Trophoblast cell (in vitro differentiated cells and primary cell): ENCODE measurements at regions not wholly inside any gene's neighbourhood (a gene's known extent, or its start where the extent isn't known, plus 50 kb on each side); places are given as distances from the start of the nearest gene placed in this dataset.

Experiments used
- DNase-seq, 2 donors: peaks; one replicate each; pipeline ENCODE4 v3.0.0-alpha.2; 2016
- H2AFZ ChIP-seq: 2 replicates; pipeline ENCODE4 v1.6.1; 2013; ENCODE audit warnings: low read length, moderate library complexity, mild to moderate bottlenecking; ENCODE audit not compliant: insufficient read depth, poor library complexity
- H2AK5ac ChIP-seq: 2 replicates; pipeline ENCODE4 v1.6.1; 2013; ENCODE audit warnings: mild to moderate bottlenecking, low read length
- H2BK120ac ChIP-seq: 2 replicates; pipeline ENCODE4 v1.6.1; 2013; ENCODE audit warnings: low read length, mild to moderate bottlenecking, moderate library complexity; ENCODE audit not compliant: insufficient read depth, poor library complexity
- H2BK12ac ChIP-seq: 2 replicates; pipeline ENCODE4 v1.6.1; 2013; ENCODE audit warnings: mild to moderate bottlenecking, low read length, moderate library complexity
- H2BK5ac ChIP-seq: 2 replicates; pipeline ENCODE4 v1.6.1; 2013; ENCODE audit warnings: low read length, low read depth, moderate library complexity, mild to moderate bottlenecking; ENCODE audit not compliant: poor library complexity
- H3K14ac ChIP-seq: 2 replicates; pipeline ENCODE4 v1.6.1; 2013; ENCODE audit warnings: mild to moderate bottlenecking, low read length
- H3K18ac ChIP-seq: 2 replicates; pipeline ENCODE4 v1.6.1; 2013; ENCODE audit warnings: mild to moderate bottlenecking, low read length
- H3K23ac ChIP-seq: 2 replicates; pipeline ENCODE4 v1.6.1; 2013; ENCODE audit warnings: low read length
- H3K27ac ChIP-seq: 2 replicates; pipeline ENCODE4 v1.5.1; 2013; ENCODE audit warnings: low read depth, mild to moderate bottlenecking, inconsistent platforms, low read length, moderate library complexity
- H3K27me3 ChIP-seq: 2 replicates; pipeline ENCODE4 v1.6.1; 2013; ENCODE audit warnings: inconsistent platforms, mild to moderate bottlenecking, low read length, moderate library complexity; ENCODE audit not compliant: insufficient read depth
- H3K36me3 ChIP-seq, 2 experiments: 1 replicate in 1 of 2; 2 replicates in 1 of 2; pipeline ENCODE4 v1.6.1; 2013; ENCODE audit warnings: low read length in 2 of 2, mild to moderate bottlenecking in 2 of 2, moderate library complexity in 1 of 2; ENCODE audit not compliant: insufficient read depth in 2 of 2, control insufficient read depth in 1 of 2
- H3K4ac ChIP-seq: 2 replicates; pipeline ENCODE4 v1.6.1; 2013; ENCODE audit warnings: low read depth, mild to moderate bottlenecking, low read length, moderate library complexity
- H3K4me1 ChIP-seq, 2 experiments: 1 replicate in 1 of 2; 2 replicates in 1 of 2; pipeline ENCODE4 v1.6.1; 2013; ENCODE audit warnings: low read length in 2 of 2, mild to moderate bottlenecking in 2 of 2, moderate library complexity in 1 of 2; ENCODE audit not compliant: insufficient read depth in 2 of 2, control insufficient read depth in 1 of 2
- H3K4me2 ChIP-seq: 2 replicates; pipeline ENCODE4 v1.6.1; 2013; ENCODE audit warnings: inconsistent platforms, mild to moderate bottlenecking, low read length, moderate library complexity
- H3K4me3 ChIP-seq: 2 replicates; pipeline ENCODE4 v1.5.1; 2013; ENCODE audit warnings: mild to moderate bottlenecking, low read depth, low read length, inconsistent platforms
- H3K79me1 ChIP-seq: one replicate; pipeline ENCODE4 v1.6.1; 2013; ENCODE audit warnings: low read length
- H3K79me2 ChIP-seq: 2 replicates; pipeline ENCODE4 v1.6.1; 2013; ENCODE audit warnings: low read length, mild to moderate bottlenecking; ENCODE audit not compliant: control insufficient read depth, insufficient read depth, poor library complexity
- H3K9ac ChIP-seq: 2 replicates; pipeline ENCODE4 v1.6.1; 2013; ENCODE audit warnings: mild to moderate bottlenecking, low read length
- H3K9me3 ChIP-seq: 2 replicates; pipeline ENCODE4 v1.6.1; 2013; ENCODE audit warnings: low read depth, mild to moderate bottlenecking, control low read depth, inconsistent platforms, low read length; ENCODE audit not compliant: insufficient read depth
- H4K12ac ChIP-seq: 2 replicates; pipeline ENCODE4 v1.6.1; 2013; ENCODE audit warnings: low read depth, mild to moderate bottlenecking, low read length, moderate library complexity
- H4K8ac ChIP-seq: 2 replicates; pipeline ENCODE4 v1.6.1; 2013; ENCODE audit warnings: low read depth, mild to moderate bottlenecking, low read length, moderate library complexity
- H4K91ac ChIP-seq: one replicate; pipeline ENCODE4 v1.6.1; 2013; ENCODE audit warnings: low read depth, mild to moderate bottlenecking, low read length, moderate library complexity
- WGBS: extraction: QIAGEN DNeasy Blood & Tissue Kit; methylation state at CpG from one replicate; pipeline ENCODE4 v1.1.7; 2013; ENCODE audit warnings: missing lambda C conversion rate; ENCODE audit not compliant: insufficient read length, insufficient coverage; ENCODE audit errors: extremely low coverage; 5-methylcytosine and 5-hydroxymethylcytosine counted together

DNA sequence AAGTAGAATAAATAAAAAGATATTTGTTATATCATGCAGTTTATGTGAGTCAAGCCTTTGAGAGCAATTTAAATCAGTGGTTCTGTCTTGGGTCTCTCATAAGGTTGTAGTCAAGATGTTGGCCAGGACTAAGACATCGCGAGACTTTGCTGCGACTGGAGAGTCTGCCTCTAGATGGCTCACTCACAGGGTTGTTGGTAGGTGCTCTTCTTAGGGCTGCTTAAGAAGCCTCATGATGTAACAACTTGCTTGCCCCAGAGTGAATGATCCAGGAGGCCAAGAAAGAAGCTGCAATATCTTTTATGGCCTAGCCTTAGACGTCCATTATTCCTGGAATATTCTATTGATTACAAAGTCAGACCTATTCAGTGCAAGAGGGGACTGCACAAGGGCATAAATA is 73.1 kb upstream of the CACHD1 start:
- H3K27ac ChIP-seq: no peak overlapping the region

DNA sequence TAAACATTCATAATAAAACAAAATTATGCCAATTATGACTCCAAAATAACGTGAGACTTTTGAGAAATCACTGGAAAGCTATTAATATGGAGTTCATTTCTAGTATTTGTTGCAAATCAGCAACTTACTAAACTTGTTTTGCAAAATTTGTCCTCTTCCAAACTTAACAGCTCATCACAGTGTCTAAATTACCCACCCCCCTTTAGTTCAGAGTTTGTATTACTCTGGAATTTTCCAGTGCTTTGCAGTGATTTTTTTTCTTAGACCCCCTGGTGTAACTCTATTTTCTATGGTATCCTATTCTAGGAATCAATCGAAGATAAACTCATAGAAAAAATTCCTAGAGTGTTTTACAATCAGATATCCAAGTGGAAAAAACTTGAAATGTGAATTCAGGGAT is 72.4 kb upstream of the CACHD1 start:
- Histone ChIP-seq H3K9me3 (no peaks in the 10 kb centered on the region), H3K14ac (no peak overlapping the region), H4K8ac (no peak overlapping the region), H4K12ac (no peak overlapping the region), H3K27ac (no peak overlapping the region), H3K18ac (no peak overlapping the region), H3K9ac (no peak overlapping the region), H3K4me1 (no peaks in the 10 kb centered on the region), H3K36me3 (no peaks in the 10 kb centered on the region), H3K4me2 (no peak overlapping the region), H3K27me3 (no peaks in the 10 kb centered on the region), H3K79me1 (no peaks in the 10 kb centered on the region), H2BK120ac (no peak overlapping the region), H2AK5ac (no peak overlapping the region), H3K4ac (no peak overlapping the region), H2BK12ac (no peak overlapping the region), H3K79me2 (no peaks in the 10 kb centered on the region), H3K23ac (no peak overlapping the region), H2BK5ac (no peak overlapping the region), H3K4me3 (no peak overlapping the region), H4K91ac (no peak overlapping the region), H2AFZ (no peak overlapping the region)
- WGBS: no CpG with 5 or more reads among the region's 2 CpGs
- no peak for DNase-seq

More for the DNA sequence above, 73.1 kb upstream of the CACHD1 start:
- Histone ChIP-seq H3K18ac (no peak overlapping the region), H3K79me1 (no peaks in the 10 kb centered on the region), H3K9ac (no peak overlapping the region), H4K91ac (no peak overlapping the region), H3K4ac (no peak overlapping the region), H3K4me1 (no peaks in the 10 kb centered on the region), H2BK120ac (no peak overlapping the region), H3K4me2 (no peak overlapping the region), H3K4me3 (no peak overlapping the region), H4K8ac (no peak overlapping the region), H2BK12ac (no peak overlapping the region), H2AFZ (no peak overlapping the region), H2AK5ac (no peak overlapping the region), H3K27me3 (no peaks in the 10 kb centered on the region), H3K23ac (no peak overlapping the region), H3K9me3 (no peaks in the 10 kb centered on the region), H3K79me2 (no peaks in the 10 kb centered on the region), H3K14ac (no peak overlapping the region), H4K12ac (no peak overlapping the region), H3K36me3 (no peaks in the 10 kb centered on the region), H2BK5ac (no peak overlapping the region)
- DNase-seq: peak in 1 of 2 donors; percentile 8
- no CpG with 5 or more reads among the region's 4 CpGs for WGBS

- H3K9ac ChIP-seq: no peak overlapping the region
- no peak overlapping the region for H3K27ac ChIP-seq
- no peak overlapping the region for H3K4me2 ChIP-seq
- no peak overlapping the region for H3K18ac ChIP-seq
- H3K4ac ChIP-seq: no peak overlapping the region
- no peak overlapping the region for H3K4me3 ChIP-seq
- no peaks in the 10 kb centered on the region for H3K4me1 ChIP-seq
- H3K79me1 ChIP-seq: no peaks in the 10 kb centered on the region
- no peak overlapping the region for H4K91ac ChIP-seq
- no peak for DNase-seq
- no CpG with 5 or more reads among the region's 5 CpGs for WGBS
- no peak overlapping the region for H4K8ac ChIP-seq
- no peak overlapping the region for H2BK5ac ChIP-seq
- H3K36me3 ChIP-seq: no peaks in the 10 kb centered on the region
- no peak overlapping the region for H3K23ac ChIP-seq
- no peak overlapping the region for H3K14ac ChIP-seq
- H2AFZ ChIP-seq: no peak overlapping the region
- no peaks in the 10 kb centered on the region for H3K79me2 ChIP-seq
- H2BK12ac ChIP-seq: no peak overlapping the region
- no peak overlapping the region for H4K12ac ChIP-seq
- no peaks in the 10 kb centered on the region for H3K9me3 ChIP-seq
- no peak overlapping the region for H2AK5ac ChIP-seq
- H2BK120ac ChIP-seq: no peak overlapping the region
- no peaks in the 10 kb centered on the region for H3K27me3 ChIP-seq
These were observed 71.0 kb upstream of the CACHD1 start for GRCh38 chr1:64398936-64399335.

GRCh38 chr1:64401285-64401684 is 68.6 kb upstream of the CACHD1 start:
- no peaks in the 10 kb centered on the region for H3K79me2 ChIP-seq
- no peak overlapping the region for H4K8ac ChIP-seq
- DNase-seq: no peak
- H3K9ac ChIP-seq: no peak overlapping the region
- H3K4me2 ChIP-seq: no peak overlapping the region
- no peak overlapping the region for H4K12ac ChIP-seq
- H2AFZ ChIP-seq: no peak overlapping the region
- no peak overlapping the region for H3K23ac ChIP-seq
- H3K79me1 ChIP-seq: no peaks in the 10 kb centered on the region
- H3K9me3 ChIP-seq: no peaks in the 10 kb centered on the region
- no peak overlapping the region for H3K4me3 ChIP-seq
- H2BK5ac ChIP-seq: no peak overlapping the region
- no peak overlapping the region for H3K4ac ChIP-seq
- WGBS: no CpG with 5 or more reads among the region's 1 CpG
- no peak overlapping the region for H2AK5ac ChIP-seq
- H3K27ac ChIP-seq: no peak overlapping the region
- H3K36me3 ChIP-seq: no peaks in the 10 kb centered on the region
- no peak overlapping the region for H3K18ac ChIP-seq
- H2BK12ac ChIP-seq: no peak overlapping the region
- H2BK120ac ChIP-seq: no peak overlapping the region
- no peak overlapping the region for H3K14ac ChIP-seq
- H4K91ac ChIP-seq: no peak overlapping the region
- H3K4me1 ChIP-seq: no peaks in the 10 kb centered on the region
- H3K27me3 ChIP-seq: no peaks in the 10 kb centered on the region
